ENCODE measurements at regions not wholly inside any gene's neighbourhood (a gene's known extent, or its start where the extent isn't known, plus 50 kb on each side); places are given as distances from the start of the nearest gene placed in this dataset.

DNA sequence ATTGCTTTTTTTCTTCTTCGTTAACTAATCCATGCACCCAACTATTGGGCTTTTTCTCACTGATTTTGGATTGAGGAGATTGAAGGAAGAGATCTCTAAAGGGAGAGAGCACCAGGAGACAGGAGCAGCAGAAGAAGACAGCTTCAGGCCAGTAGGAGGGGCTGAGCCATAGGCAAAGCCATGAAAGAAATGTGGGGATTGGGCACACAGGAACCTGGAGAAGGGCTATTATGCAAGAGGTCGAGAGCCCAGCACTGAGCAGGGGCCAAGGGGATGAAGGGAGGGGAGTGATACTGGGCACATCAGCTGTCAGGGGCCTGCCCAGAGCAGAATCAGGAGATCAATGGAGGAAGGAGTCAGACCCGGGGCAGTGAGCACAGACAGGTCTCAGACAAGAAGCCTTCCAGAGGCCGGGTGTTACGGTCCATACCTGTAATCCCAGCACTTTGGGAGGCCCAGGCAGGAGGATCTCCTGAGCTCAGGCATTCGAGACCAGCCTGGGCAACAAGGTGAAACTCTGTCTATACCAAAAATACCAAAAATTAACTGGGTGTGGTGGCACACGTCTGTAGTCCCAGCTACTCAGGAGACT is 140.9 kb downstream of the BCOR start:
- no peak overlapping the region for H3K4me3 Mint-ChIP-seq
- H3K27me3 Mint-ChIP-seq (ENCODE audit: low read depth, poor library complexity): peaks cover 48% of the 10 kb centered on the region
- H3K4me1 Mint-ChIP-seq: peaks cover 28% of the 10 kb centered on the region
- H3K36me3 Mint-ChIP-seq (ENCODE audit: low read depth): no peaks in the 10 kb centered on the region
- no peak overlapping the region for H3K27ac Mint-ChIP-seq
- TF ChIP-seq, protein P1, sequence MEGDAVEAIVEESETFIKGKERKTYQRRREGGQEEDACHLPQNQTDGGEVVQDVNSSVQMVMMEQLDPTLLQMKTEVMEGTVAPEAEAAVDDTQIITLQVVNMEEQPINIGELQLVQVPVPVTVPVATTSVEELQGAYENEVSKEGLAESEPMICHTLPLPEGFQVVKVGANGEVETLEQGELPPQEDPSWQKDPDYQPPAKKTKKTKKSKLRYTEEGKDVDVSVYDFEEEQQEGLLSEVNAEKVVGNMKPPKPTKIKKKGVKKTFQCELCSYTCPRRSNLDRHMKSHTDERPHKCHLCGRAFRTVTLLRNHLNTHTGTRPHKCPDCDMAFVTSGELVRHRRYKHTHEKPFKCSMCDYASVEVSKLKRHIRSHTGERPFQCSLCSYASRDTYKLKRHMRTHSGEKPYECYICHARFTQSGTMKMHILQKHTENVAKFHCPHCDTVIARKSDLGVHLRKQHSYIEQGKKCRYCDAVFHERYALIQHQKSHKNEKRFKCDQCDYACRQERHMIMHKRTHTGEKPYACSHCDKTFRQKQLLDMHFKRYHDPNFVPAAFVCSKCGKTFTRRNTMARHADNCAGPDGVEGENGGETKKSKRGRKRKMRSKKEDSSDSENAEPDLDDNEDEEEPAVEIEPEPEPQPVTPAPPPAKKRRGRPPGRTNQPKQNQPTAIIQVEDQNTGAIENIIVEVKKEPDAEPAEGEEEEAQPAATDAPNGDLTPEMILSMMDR (IDR thresholded peaks at IDR 0.05): no peak
- H3K9me3 Mint-ChIP-seq: peaks cover 41% of the 10 kb centered on the region
- DNase-seq: no peak

DNA sequence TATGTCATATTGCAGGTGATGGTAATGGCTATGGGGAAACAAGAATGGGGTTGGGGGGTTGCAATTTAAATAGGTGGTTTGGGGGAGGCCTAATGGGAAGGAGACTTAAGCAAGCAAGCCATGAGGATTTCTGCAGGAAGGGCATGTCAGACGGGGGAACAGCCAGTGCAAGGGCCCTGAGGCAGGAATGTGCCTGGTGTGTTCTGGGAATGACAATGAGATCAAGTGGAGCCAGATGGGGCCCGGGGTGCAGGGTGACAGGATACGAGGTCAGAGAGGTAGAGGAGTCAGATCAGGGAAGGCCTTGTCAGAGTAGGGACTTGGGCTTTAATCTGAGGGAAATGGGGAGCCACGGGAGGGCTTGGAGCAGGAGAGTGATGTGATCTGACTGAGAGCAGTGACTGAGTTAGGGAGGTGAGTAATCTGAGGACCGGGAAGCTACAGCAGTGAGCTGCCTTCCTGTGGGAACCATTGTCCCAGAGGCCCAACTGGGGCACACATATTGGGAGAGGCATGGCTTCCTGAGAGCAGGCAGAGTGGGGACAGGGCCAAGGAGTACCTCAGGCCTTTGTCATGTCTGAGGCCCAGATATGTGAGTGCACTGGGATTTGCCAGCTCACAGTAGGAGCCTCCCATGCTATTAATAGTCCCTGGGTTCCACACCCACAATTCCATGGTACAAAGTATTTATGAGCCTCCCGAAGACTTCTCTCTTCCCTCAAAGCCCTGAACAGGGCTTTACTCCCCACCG is 139.8 kb downstream of the BCOR start:
- Mint-ChIP-seq H3K4me3 (no peak overlapping the region), H3K9me3 (peaks cover 52% of the 10 kb centered on the region), H3K27ac (no peak overlapping the region), H3K36me3 (ENCODE audit: low read depth) (no peaks in the 10 kb centered on the region), H3K27me3 (ENCODE audit: low read depth, poor library complexity) (peaks cover 56% of the 10 kb centered on the region), H3K4me1 (peaks cover 28% of the 10 kb centered on the region)
- no peak for DNase-seq
- TF ChIP-seq, protein P1 (IDR thresholded peaks at IDR 0.05): no peak

DNA sequence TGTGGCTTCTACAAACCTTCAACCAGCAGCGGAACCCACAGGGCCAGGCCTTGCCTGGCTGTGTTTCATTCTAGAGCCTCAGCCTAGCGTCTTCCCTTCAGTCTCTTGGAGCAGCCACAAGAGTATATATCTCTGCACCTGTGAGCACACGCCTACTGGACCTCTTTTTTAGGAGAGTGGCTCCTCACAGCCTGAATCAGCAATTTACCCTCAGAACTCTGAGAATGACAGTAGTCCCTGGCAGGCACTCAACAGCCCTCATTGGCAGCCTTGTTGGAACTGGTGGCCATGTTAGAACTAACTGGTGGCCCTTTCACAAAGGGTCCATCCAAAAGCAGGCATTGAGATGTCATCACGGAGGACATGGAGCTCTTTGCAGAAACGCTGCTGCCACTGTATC is 138.9 kb downstream of the BCOR start:
- TF ChIP-seq, protein P1 (IDR thresholded peaks at IDR 0.05): no peak
- Mint-ChIP-seq H3K27ac (no peak overlapping the region), H3K27me3 (ENCODE audit: low read depth, poor library complexity) (peaks cover 56% of the 10 kb centered on the region), H3K9me3 (peaks cover 54% of the 10 kb centered on the region), H3K4me1 (peaks cover 19% of the 10 kb centered on the region), H3K4me3 (no peak overlapping the region), H3K36me3 (ENCODE audit: low read depth) (no peaks in the 10 kb centered on the region)
- no peak for DNase-seq

DNA sequence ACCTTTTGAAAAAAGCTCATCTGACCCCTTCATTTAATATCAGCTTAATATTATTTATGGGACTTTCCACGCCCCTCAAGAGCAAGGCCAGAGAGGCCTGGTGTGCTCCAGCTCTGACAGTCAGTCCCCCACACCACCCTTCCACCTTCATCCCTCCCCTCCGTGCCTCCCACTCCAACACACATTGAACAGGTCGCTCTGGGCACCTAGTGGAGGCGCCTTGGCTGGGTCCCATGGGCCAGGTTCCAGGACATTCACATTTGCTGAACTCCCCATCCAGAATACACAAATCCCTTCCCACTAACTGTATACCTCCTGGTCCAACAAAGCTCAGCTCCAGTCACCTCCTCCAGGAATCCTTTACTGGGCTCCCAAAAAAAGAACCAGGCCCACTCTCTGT is 137.5 kb downstream of the BCOR start:
- TF ChIP-seq, protein P1 (IDR thresholded peaks at IDR 0.05): no peak
- Mint-ChIP-seq H3K36me3 (ENCODE audit: low read depth) (no peaks in the 10 kb centered on the region), H3K27ac (peak overlapping the region; percentile 39), H3K27me3 (ENCODE audit: low read depth, poor library complexity) (peaks cover 63% of the 10 kb centered on the region), H3K9me3 (peaks cover 64% of the 10 kb centered on the region), H3K4me1 (peaks cover 9% of the 10 kb centered on the region), H3K4me3 (no peak overlapping the region)
- DNase-seq: no peak

DNA sequence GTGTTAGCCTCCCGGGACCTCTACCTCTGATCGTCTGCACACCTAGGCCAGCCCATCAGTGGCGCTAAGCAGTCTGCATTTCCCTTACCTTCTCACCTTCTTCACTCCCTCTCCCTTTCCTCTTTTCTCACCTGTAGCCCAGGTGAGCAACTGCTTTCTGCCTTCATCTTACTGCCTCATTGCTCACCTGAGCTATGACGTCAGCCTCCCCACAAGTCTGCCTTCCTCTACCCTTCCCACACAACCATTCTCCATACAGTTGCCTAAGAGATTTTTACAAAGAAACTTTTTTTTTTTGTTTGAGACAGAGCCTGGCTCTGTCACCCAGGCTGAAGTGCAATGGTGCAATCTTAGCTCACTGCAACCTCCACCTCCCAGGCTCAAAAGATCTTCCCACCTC is 136.3 kb downstream of the BCOR start:
- DNase-seq: no peak
- TF ChIP-seq, protein P1 (IDR thresholded peaks at IDR 0.05): no peak
- H3K27me3 Mint-ChIP-seq (ENCODE audit: low read depth, poor library complexity): peaks cover 73% of the 10 kb centered on the region
- no peak overlapping the region for H3K4me3 Mint-ChIP-seq
- H3K36me3 Mint-ChIP-seq (ENCODE audit: low read depth): no peaks in the 10 kb centered on the region
- H3K9me3 Mint-ChIP-seq: peaks cover 73% of the 10 kb centered on the region
- peaks cover 5% of the 10 kb centered on the region for H3K4me1 Mint-ChIP-seq
- no peak overlapping the region for H3K27ac Mint-ChIP-seq

Data from nephron progenitor cell (in vitro differentiated cells).